GM18861 (cell line): ENCODE measurements at regions not wholly inside any gene's neighbourhood (a gene's known extent, or its start where the extent isn't known, plus 50 kb on each side); places are given as distances from the start of the nearest gene placed in this dataset.

Experiments used
- ATAC-seq: cut with Tn5 transposase; IDR thresholded peaks from one replicate; pipeline ENCODE4 v1.9.1; 2021; ENCODE audit not compliant: unreplicated experiment

DNA sequence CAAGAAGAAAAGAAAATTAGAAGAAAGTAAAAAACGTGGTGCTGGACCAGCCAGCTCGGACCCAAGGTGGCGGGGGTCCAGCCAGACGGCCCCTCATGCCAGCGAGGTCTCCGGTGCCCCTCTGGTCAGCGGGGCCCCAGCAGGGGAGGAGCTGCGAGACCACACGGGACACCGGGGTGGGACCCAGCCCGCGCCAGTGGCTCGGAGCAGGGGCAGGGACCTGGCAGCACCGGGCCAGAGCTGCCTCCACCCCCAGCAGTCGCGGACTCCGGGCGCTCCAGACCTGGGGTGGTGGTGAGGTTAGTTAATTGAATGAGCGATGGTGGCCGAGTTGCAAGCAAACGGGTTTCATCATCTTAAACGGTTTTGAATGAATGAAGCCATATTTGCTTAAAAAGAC is 289.9 kb upstream of the MC4R start:
- no peak for ATAC-seq

- ATAC-seq, result no peak
These were observed 290.8 kb upstream of the MC4R start for GRCh38 chr18:60663060-60663989.

DNA sequence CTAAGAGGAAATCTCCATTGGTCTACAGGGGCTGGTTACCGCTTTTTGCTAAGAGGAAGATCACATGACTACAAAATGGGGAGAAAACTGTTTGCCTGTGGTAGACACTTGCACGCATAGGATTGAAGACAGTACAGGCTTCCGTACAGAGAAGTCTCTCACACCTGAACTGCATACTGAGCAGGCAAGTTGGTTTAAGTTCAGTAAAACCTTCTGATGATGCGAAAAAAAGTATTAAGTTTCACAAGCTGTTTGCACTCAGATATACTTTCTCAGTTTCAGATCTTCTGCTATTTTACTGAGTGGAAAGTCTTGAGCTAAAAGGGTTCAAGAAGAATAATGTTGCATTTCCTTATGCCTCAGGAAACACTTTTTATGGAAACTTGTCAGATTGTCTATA is 292.2 kb upstream of the MC4R start:
- ATAC-seq, result no peak

DNA sequence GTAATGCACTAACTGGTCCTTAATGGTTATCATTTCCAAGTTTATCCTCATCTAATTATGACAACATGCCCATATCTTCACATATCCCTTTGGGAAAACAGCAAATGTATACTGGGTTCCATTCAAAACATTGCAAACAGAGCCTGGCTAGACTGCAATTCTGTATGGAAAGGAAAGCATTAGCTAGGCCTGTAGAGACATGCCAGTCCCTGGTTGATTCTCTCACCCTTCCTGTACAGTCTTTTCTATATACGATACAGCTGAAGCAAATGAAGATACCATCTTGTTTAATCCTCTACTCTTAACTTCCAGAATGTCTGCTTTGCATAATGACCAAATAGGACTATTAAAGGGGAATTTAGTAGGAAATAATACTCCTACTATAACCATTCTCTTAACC is 294.4 kb upstream of the MC4R start:
- ATAC-seq, result no peak

GRCh38 chr18:60668583-60668982 is 296.0 kb upstream of the MC4R start:
- no peak for ATAC-seq

DNA sequence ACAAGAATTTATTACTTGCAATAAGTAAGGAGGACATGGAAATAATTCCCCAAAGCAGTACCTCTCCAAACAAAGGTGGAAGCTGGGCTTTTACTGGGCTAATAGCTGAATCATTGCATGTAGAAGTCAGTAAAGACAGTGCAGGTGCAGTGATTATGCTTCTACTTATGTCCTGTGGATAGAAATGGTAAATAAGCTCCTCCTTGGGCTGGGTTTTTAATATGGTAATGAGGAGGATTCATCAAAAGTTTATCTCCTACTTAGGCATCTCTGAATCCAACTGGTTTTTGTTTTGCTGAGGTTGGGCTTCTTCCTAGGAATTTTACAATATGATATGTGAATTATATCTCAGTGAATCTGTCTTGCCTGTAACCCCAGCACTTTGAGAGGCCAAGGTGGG is 297.4 kb upstream of the MC4R start:
- no peak for ATAC-seq

GRCh38 chr18:60671021-60671420 is 298.4 kb upstream of the MC4R start:
- ATAC-seq, result no peak

DNA sequence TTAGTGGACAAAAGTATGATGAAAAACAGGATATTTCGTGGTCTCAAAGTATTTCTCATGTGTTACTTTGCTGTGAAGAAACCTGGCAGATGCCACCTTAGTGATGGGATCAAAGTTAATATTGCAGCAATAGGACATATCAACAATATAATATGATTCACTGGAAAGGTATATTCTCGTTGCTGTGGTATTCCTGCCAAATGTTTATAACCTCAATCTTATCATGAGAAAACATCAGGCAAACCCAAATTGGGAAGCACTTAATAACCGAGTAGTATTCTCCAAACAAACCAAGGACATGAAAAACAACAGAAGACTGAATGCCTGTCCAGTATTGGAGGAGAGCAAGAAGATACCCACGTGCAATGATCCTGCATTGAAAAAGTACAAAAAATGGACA is 302.6 kb upstream of the MC4R start:
- ATAC-seq, result no peak

- no peak for ATAC-seq
These were observed 303.2 kb upstream of the MC4R start for GRCh38 chr18:60675801-60676200.

- ATAC-seq, result no peak
These were observed 304.2 kb upstream of the MC4R start for GRCh38 chr18:60676815-60677214.

- no peak for ATAC-seq
These were observed 312.4 kb upstream of the MC4R start for GRCh38 chr18:60684843-60685513.

DNA sequence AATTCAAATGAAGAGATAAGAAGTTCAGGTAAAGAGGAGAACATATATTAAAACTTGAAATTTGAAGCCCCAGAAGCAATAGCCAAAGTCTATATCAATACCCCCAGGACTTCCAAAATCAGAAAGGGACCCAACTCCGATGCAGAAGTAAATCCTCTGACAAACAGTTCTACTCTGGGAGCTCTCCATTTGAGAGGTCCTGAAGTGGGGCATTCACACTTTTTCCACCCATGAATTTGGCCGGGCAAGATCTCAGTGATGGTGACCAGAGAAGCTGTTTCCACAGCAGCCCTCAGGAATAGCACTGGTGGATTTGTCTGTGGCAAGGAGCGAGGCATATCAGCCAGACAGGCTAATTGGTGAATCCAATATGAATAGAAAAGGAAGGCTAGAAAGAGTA is 313.6 kb upstream of the MC4R start:
- ATAC-seq, result no peak

DNA sequence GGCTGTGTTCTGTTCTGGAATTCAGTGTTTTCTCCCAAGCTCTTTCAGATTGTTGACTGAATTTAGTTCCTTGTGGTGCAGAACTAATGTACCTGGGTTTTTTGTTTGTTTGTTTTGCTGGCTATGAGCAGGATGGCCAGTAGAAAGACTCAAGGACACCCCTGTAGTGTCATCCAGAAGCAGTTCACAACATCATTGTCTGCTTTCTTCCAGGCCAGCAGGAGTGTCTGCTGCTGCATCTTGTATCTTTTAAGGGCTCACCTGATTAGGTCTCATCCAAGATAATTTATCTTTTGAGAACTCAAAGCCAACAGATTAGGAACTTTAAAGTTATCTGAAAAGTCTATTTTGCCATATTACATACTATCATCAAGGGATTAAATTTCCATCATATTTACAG is 318.5 kb upstream of the MC4R start:
- no peak for ATAC-seq

DNA sequence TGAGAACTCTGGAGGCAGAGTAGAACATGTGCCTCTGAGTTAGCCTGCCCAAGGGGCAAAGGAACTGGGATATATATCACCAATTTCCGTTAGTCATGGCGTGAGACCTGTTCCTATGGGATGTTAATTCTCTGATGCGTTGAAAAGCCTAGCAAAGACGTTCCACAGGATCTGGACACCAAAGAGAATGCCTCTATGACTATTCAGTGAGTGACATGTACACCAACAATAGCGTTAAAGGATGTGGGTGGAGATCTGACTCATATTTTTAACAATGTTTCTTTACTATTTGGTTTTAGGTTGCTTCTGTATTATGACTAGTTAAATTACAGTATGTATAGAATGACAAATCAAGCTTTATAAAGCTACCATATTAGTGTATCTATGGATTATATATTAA is 320.9 kb upstream of the MC4R start:
- ATAC-seq, result no peak

DNA sequence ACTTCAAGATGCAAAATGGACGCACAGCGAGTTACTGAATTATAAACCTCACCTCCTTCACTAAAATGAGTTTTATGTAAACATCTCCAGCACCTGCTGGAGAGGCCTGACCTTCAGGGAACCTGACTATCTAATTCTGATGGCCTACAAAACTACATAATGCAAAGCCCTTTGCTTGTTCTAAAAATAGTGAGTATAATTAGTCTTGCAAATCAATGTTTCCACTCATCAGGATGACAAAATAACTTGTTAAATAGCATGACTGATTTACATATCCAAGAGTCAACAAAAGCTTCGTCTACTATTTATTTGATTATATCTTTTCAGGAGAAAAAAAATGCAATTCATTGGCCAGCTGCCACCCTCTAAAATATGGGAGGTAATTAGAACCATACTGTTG is 326.3 kb upstream of the MC4R start:
- no peak for ATAC-seq

- ATAC-seq, result no peak
These were observed 350.2 kb upstream of the MC4R start for GRCh38 chr18:60722742-60723141.

GRCh38 chr18:60732143-60732542 is 359.6 kb upstream of the MC4R start:
- ATAC-seq, result no peak

DNA sequence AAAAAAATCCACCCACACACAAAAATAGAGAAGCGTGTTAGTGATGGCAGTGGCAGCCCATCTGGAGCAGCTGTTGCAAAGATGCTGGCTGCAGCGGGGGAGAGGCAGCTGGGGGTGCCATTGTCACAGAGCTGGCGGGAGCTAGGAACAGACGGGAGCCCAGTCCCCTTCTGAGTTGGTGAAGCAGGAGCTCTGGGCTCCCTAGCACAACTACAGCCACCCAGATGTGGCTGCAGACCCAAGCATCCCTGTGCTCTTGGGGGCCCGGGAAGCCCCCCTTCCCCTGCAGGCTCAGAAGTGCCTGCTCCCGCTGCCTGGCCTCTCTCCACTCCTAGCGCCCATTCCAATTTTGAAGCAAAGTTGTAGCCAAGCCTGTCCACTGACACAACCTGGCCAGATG is 366.6 kb upstream of the MC4R start:
- ATAC-seq, result no peak

- no peak for ATAC-seq
These were observed 367.7 kb upstream of the MC4R start for GRCh38 chr18:60740313-60740712.

GRCh38 chr18:60746491-60746890 is 373.9 kb upstream of the MC4R start:
- ATAC-seq, result no peak

DNA sequence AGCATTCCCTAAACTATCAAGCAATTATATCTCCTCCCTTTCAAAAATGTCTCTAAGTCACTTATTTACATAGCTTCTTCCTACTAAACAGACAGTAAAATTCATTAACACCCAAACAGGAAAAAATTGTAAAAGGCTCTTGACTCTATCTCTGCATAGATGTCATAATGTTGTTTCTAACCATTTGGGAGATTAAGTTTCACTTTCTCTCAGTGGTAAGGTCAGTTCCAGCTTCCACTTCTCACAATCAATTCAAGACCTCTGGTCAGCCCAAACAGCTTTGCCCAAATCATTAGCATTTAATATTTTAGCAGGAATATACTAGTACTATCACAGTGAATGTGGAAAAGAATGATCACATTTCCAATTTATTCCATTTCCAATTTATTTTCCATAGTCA is 374.3 kb upstream of the MC4R start:
- no peak for ATAC-seq

DNA sequence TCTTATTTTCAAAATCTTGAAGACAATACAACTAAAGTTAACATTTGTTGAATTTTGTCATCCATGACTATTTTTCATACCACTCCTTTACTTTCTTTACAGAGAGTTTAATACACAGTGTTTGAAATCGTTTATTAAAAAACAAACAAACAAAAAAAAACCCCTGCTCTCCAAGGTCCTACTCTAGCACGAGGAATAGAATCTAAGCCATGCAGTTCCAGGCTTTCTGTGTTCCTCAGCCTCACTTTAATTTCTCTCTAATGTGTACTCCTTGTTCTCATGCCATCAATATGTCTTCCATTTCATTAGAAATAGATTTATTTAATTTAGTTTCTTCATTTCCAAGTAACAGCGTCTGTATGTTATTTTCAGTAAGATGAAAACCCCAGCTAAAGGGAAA is 381.2 kb upstream of the MC4R start:
- ATAC-seq, result no peak
